ENCODE measurements at regions not wholly inside any gene's neighbourhood (a gene's known extent, or its start where the extent isn't known, plus 50 kb on each side); places are given as distances from the start of the nearest gene placed in this dataset.

GRCh38 chr3:181909241-181909640 lies 197.5 kb downstream of the SOX2 start:
- TF ChIP-seq CTCF (IDR thresholded peaks at IDR 0.05; ENCODE audit: insufficient read depth, low read depth, low read length) (no peak), EZH2 (IDR thresholded peaks at IDR 0.05; ENCODE audit: insufficient read depth, low read length) (no peak)

Data from astrocyte (in vitro differentiated cells and primary cell).